HL-60 (cell line): ENCODE measurements at regions not wholly inside any gene's neighbourhood (a gene's known extent, or its start where the extent isn't known, plus 50 kb on each side); places are given as distances from the start of the nearest gene placed in this dataset.

Source experiments
- CTCF ChIP-seq: IDR thresholded peaks from one replicate; pipeline ENCODE4 v1.5.1; 2011; ENCODE audit warnings: low read length, control low read depth, inconsistent platforms; ENCODE audit not compliant: insufficient read depth
- REST ChIP-seq: IDR thresholded peaks from 2 replicates; pipeline ENCODE4 v1.6.1; 2012; ENCODE audit warnings: low read depth; ENCODE audit not compliant: insufficient replicate concordance

- no peak for TF ChIP-seq CTCF
- TF ChIP-seq REST = no peak
Observed at GRCh38 chr16:55971447-55971846, 96.3 kb upstream of the CES5A start.
